Hepatocyte (in vitro differentiated cells): ENCODE measurements at regions not wholly inside any gene's neighbourhood (a gene's known extent, or its start where the extent isn't known, plus 50 kb on each side); places are given as distances from the start of the nearest gene placed in this dataset.

Experiments
- DNase-seq: peaks from one replicate; pipeline ENCODE4 v3.0.0-alpha.2; 2016; ENCODE audit warnings: low spot score
- H2AFZ ChIP-seq: fragments of 200-600 bp; sonication (generic); 2 replicates; pipeline ENCODE4 v1.6.0; 2016; ENCODE audit warnings: antibody characterized with exemption, mild to moderate bottlenecking
- H3K27ac ChIP-seq: fragments of 200-600 bp; sonication (generic); 2 replicates; pipeline ENCODE4 v1.5.1; 2016; ENCODE audit warnings: mild to moderate bottlenecking
- H3K27me3 ChIP-seq: fragments of 200-600 bp; sonication (generic); 2 replicates; pipeline ENCODE4 v1.6.1; 2016
- H3K36me3 ChIP-seq: fragments of 200-600 bp; sonication (generic); replicated peaks from 2 replicates; pipeline ENCODE4 v1.5.1; 2016; ENCODE audit warnings: low read depth; ENCODE audit not compliant: insufficient read depth
- H3K4me1 ChIP-seq: fragments of 200-600 bp; sonication (generic); 2 replicates; pipeline ENCODE4 v1.5.1; 2016; ENCODE audit warnings: mild to moderate bottlenecking, moderate library complexity; ENCODE audit not compliant: insufficient read depth
- H3K4me2 ChIP-seq: fragments of 200-600 bp; sonication (generic); 2 replicates; pipeline ENCODE4 v1.6.0; 2016
- H3K4me3 ChIP-seq: fragments of 200-600 bp; sonication (generic); 2 replicates; pipeline ENCODE4 v1.5.1; 2016; ENCODE audit warnings: mild to moderate bottlenecking
- H3K79me2 ChIP-seq: fragments of 200-600 bp; sonication (generic); 2 replicates; pipeline ENCODE4 v1.6.0; 2017; ENCODE audit warnings: mild to moderate bottlenecking
- H3K9me2 ChIP-seq: fragments of 200-600 bp; sonication (generic); replicated peaks from 2 replicates; pipeline ENCODE4 v1.6.0; 2017; ENCODE audit warnings: mild to moderate bottlenecking; ENCODE audit not compliant: insufficient read depth
- H3K9me3 ChIP-seq: fragments of 200-600 bp; sonication (generic); 2 replicates; pipeline ENCODE4 v1.5.1; 2016; ENCODE audit warnings: low read depth, mild to moderate bottlenecking
- H4K20me1 ChIP-seq: fragments of 200-600 bp; sonication (generic); 2 replicates; pipeline ENCODE4 v1.6.0; 2016; ENCODE audit warnings: mild to moderate bottlenecking; ENCODE audit not compliant: insufficient read depth, poor library complexity, severe bottlenecking
- EZH2 ChIP-seq: fragments of 200-600 bp; sonication (generic); IDR thresholded peaks from 2 replicates; pipeline ENCODE4 v1.6.1; 2016; ENCODE audit warnings: antibody characterized with exemption, mild to moderate bottlenecking, borderline replicate concordance
- EZH2phosphoT487 ChIP-seq: fragments of 200-600 bp; sonication (generic); IDR thresholded peaks from one replicate; pipeline ENCODE4 v1.6.1; 2018; ENCODE audit warnings: antibody characterized with exemption, mild to moderate bottlenecking, low read depth, moderate library complexity; ENCODE audit not compliant: unreplicated experiment, severe bottlenecking
- WGBS: methylation state at CpG from one replicate; pipeline ENCODE4 v1.1.6; 2016; ENCODE audit warnings: low lambda C conversion rate; ENCODE audit errors: missing lambda C conversion rate; 5-methylcytosine and 5-hydroxymethylcytosine counted together
- TF ChIP-seq, protein P1 (sequence below): fragments of 200-600 bp; sonication (generic); IDR thresholded peaks from 2 replicates; pipeline ENCODE4 v1.5.1; 2016; ENCODE audit warnings: antibody characterized with exemption, mild to moderate bottlenecking; ENCODE audit not compliant: poor library complexity

DNA sequence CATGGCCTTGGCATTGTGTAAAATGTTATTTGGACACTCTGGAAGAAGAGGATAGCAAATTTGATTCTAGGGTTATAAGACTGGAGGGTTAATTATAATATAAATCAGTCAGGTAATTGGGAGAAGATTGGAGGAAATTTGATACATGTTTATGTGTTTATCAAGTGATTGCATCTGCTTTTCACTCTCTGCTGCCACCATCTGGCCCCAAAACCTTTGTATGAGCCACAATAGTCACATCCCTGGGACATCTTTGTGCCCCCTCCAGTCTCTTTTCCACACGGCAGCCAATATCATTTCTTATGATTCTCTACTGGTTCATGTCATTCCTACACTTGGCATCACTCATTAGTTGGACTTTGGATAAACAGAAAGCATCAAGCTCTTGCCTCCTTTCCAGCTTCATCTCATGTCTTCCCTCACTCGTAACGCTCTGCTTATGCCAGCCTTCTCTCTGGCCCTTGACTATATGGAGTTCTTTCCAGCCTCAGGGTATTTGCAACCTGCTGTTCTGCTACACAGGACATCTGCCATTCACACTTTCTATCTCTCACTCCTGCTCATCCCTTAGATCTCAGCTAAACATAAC is 602.3 kb upstream of the SUCLG2 start:
- 86% methylated on average over 3 of the region's 3 CpGs for WGBS
- Histone ChIP-seq H3K4me2 (no peak overlapping the region), H3K27ac (no peak overlapping the region), H3K4me1 (no peaks in the 10 kb centered on the region), H3K4me3 (no peak overlapping the region), H2AFZ (no peak overlapping the region), H4K20me1 (no peaks in the 10 kb centered on the region), H3K36me3 (no peaks in the 10 kb centered on the region), H3K9me3 (no peaks in the 10 kb centered on the region), H3K9me2 (no peaks in the 10 kb centered on the region), H3K79me2 (no peaks in the 10 kb centered on the region), H3K27me3 (no peaks in the 10 kb centered on the region)
- DNase-seq = peak; percentile 13
- TF ChIP-seq EZH2phosphoT487 (no peak), EZH2 (no peak)
- TF ChIP-seq, protein P1, sequence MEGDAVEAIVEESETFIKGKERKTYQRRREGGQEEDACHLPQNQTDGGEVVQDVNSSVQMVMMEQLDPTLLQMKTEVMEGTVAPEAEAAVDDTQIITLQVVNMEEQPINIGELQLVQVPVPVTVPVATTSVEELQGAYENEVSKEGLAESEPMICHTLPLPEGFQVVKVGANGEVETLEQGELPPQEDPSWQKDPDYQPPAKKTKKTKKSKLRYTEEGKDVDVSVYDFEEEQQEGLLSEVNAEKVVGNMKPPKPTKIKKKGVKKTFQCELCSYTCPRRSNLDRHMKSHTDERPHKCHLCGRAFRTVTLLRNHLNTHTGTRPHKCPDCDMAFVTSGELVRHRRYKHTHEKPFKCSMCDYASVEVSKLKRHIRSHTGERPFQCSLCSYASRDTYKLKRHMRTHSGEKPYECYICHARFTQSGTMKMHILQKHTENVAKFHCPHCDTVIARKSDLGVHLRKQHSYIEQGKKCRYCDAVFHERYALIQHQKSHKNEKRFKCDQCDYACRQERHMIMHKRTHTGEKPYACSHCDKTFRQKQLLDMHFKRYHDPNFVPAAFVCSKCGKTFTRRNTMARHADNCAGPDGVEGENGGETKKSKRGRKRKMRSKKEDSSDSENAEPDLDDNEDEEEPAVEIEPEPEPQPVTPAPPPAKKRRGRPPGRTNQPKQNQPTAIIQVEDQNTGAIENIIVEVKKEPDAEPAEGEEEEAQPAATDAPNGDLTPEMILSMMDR = peak; percentile 39

DNA sequence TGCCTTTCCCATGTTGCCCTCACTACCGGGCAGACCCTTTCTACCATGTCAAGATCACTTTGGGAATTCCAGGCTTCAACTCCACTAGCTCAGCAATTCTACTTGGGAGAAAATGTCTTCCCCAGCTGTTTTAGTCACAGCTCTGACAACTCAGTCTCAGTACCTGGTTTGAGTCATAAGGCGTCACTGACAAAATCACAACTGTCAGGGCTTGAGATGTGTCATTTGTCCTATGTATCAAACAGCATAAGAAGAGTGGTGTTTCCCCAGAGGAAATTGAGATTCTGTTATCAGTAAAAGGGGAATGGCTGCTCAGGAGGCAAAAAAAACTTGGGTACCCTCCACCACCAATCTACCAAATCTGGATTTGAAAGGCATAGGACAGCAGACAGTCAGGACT is 594.9 kb upstream of the SUCLG2 start:
- H3K27ac ChIP-seq = no peak overlapping the region
- H3K4me1 ChIP-seq = no peaks in the 10 kb centered on the region
- no peaks in the 10 kb centered on the region for H3K27me3 ChIP-seq
- no peaks in the 10 kb centered on the region for H3K36me3 ChIP-seq
- no peak for DNase-seq
- no peak overlapping the region for H3K4me2 ChIP-seq
- no peaks in the 10 kb centered on the region for H3K9me3 ChIP-seq
- no peak overlapping the region for H2AFZ ChIP-seq
- TF ChIP-seq EZH2phosphoT487 (no peak), EZH2 (no peak)
- TF ChIP-seq, protein P1 = no peak
- H3K4me3 ChIP-seq = no peak overlapping the region
- H3K79me2 ChIP-seq = no peaks in the 10 kb centered on the region
- 90% methylated on average over 2 of the region's 2 CpGs for WGBS
- H4K20me1 ChIP-seq = no peaks in the 10 kb centered on the region
- H3K9me2 ChIP-seq = no peaks in the 10 kb centered on the region

DNA sequence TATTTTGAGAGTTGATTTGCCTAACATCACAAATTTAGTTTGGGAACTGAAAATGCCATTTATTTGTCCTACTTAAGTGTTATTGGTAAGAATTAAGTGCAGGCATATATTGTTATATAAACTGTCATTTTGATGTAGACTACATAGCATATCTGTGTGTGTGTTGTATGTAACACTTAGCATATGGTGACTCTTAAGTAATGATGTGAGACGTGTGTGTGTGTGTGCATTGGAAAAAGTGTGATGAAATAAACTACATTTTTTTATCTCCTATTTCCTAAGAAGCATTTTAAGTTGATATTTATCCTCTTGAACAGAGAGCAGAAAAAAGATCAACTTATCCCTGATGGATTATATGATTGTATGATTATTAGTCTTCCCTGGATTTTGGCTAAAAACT is 588.2 kb upstream of the SUCLG2 start:
- Histone ChIP-seq H3K36me3 (no peaks in the 10 kb centered on the region), H3K79me2 (no peaks in the 10 kb centered on the region), H4K20me1 (no peaks in the 10 kb centered on the region), H3K27ac (no peak overlapping the region), H3K4me3 (no peak overlapping the region), H3K9me2 (no peaks in the 10 kb centered on the region), H3K4me2 (no peak overlapping the region), H3K27me3 (no peaks in the 10 kb centered on the region), H2AFZ (no peak overlapping the region), H3K4me1 (no peaks in the 10 kb centered on the region), H3K9me3 (no peaks in the 10 kb centered on the region)
- DNase-seq = no peak
- 81% methylated on average over 1 of the region's 1 CpG for WGBS
- TF ChIP-seq EZH2phosphoT487 = no peak

DNA sequence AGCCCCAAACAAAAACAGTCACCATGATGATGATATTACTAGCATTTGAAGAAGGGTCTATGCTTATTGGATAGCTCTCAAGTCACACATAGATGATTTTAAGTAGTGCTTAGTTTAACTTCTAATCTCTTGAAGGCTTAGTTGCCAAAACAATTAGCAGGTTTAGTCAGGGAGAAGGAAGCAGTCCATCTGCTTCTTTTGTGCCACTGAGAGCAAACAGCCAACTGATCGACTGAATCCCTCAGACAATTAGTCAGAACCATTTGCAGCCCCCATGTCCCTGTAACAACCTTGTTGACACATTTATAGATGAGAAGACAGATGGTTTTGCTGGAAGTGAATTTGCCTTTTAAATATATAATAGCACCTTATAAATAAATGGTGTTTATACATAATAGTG is 585.1 kb upstream of the SUCLG2 start:
- Histone ChIP-seq H2AFZ (no peak overlapping the region), H3K4me3 (no peak overlapping the region), H3K36me3 (no peaks in the 10 kb centered on the region), H4K20me1 (no peaks in the 10 kb centered on the region), H3K9me3 (no peaks in the 10 kb centered on the region), H3K27me3 (no peaks in the 10 kb centered on the region), H3K4me2 (no peak overlapping the region), H3K27ac (no peak overlapping the region), H3K9me2 (no peaks in the 10 kb centered on the region), H3K79me2 (no peaks in the 10 kb centered on the region), H3K4me1 (no peaks in the 10 kb centered on the region)
- 21% methylated on average over 1 of the region's 1 CpG for WGBS
- no peak for DNase-seq
- TF ChIP-seq EZH2 = no peak
- TF ChIP-seq, protein P1 = no peak
- TF ChIP-seq EZH2phosphoT487 = no peak
